ENCODE measurements at regions not wholly inside any gene's neighbourhood (a gene's known extent, or its start where the extent isn't known, plus 50 kb on each side); places are given as distances from the start of the nearest gene placed in this dataset.
"Not testable (repeated sequence)": the region's sequence is repeated elsewhere in the genome, so short reads cannot be mapped to it uniquely, and the experiment has no call there.

DNA sequence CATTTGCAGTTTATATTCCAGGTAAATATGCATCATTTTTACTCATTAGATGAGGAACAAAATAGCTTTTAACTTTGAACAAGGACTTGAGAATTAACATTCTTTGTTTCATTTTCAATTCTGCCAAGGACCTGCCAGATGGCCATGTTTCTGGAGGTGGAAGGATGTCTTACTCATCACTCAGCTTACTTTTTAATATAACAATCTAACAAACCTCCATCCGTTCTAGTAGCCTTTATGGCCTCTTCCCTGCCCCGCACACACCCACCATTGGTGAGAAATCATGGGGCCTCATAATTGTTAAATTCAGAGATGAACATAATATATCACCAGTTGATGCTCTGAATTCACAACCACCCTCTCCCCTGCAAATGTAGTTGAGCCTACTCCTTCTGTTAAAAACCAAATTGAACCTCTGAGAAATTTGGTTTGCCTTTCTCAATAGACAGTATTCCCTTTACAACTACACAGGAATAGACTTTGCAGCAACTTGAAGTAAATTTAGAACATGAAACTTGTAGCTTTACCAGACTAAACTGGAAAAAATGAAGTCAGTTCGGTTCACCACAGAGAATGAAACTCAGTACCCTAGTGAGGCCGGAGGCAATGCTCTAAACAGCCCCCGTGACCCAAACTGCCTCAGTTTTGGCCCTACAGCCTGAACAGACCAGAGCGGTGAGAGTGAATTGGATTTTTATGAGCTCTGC, 50.1 kb upstream of the ACSL4 start:
- peak overlapping the region in 3 of 21 experiments; percentile 8 to 31 (median 24) for H3K27ac ChIP-seq

DNA sequence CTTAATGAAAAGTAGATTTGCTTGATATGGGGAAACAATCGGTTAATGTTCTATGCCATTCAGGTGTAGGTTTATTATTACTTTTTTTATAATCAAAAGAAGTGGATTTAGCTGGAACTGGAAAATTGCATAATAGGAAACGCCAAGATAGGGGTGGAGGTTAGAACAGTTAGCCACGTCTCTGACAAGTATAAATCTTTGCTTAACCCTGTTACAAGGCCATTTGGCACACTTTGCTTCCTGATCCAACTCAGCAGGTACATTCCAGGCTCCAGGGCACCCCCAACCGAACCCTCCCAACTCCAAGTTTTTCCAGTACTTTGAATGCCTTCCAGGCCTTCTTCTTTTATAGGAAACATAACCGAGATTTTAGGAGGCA, 50.6 kb upstream of the ACSL4 start:
- no peak overlapping the region for H3K4me3 ChIP-seq
- peak overlapping the region in 1 of 21 experiments; percentile 31 for H3K27ac ChIP-seq

More for the DNA sequence above, 50.1 kb upstream of the ACSL4 start:
- H3K4me3 ChIP-seq: no peak overlapping the region

GRCh38 chrX:109785053-109785452, 52.0 kb upstream of the ACSL4 start:
- H3K4me3 ChIP-seq: no peak overlapping the region
- H3K27ac ChIP-seq: no peak overlapping the region

DNA sequence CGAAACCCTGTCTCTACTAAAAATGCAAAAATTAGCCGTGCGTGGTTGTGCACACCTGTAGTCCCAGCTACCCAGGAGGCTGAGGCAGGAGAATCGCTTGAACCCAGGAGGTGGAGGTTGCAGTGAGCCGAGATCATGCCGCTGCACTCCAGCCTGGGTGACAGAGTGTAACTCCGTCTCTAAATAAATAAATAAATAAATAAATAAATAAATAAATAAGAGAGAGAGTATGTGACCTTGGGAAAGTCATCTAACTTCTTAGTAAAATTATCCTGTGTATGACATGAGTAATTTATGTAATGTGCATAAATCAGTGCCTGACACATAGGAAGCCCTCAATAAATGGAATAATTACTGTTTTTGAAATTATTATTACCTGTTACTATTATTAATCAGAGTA, 57.5 kb upstream of the ACSL4 start:
- H3K4me3 ChIP-seq, H3K27ac ChIP-seq: not testable (repeated sequence)

DNA sequence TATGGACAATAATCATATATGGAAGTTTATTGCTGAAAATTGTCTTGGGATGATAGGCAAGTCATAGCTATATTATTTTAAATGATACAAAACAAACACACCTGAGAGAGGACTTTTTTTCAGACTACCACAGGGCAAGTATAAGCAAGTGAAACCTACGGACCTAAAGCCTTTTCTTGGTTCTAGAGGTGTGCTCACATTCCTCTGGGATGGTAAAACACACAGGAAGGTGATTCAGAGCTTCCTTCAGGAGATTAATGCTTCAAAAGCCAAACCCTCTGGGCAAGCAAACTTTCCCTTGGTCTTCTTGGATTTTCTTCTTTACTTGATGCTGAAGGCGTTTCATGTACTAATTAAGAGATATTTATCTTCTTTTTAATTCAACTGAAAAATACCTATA, 60.1 kb upstream of the ACSL4 start:
- no peak overlapping the region for H3K27ac ChIP-seq
- no peak overlapping the region for H3K4me3 ChIP-seq

DNA sequence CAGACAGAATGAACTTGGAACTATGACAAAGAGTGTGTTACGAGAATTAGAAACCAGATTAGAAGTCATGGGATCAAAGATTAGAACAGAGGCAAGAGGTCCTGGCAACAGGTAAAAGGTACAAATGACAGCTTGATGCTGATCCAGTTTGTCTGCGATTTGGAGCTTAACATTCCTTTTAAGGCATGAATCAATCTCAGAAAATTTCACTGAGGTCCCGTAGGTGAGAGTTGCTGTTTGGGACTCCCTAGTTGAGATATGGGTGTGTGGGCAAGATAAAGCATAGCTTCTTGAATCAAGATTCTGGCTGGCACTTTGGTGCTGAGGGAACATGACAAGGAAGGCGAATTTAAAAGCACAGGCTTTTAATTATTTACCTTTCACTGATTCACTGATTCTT, 62.6 kb upstream of the ACSL4 start:
- H3K27ac ChIP-seq: no peak overlapping the region
- H3K4me3 ChIP-seq: no peak overlapping the region

DNA sequence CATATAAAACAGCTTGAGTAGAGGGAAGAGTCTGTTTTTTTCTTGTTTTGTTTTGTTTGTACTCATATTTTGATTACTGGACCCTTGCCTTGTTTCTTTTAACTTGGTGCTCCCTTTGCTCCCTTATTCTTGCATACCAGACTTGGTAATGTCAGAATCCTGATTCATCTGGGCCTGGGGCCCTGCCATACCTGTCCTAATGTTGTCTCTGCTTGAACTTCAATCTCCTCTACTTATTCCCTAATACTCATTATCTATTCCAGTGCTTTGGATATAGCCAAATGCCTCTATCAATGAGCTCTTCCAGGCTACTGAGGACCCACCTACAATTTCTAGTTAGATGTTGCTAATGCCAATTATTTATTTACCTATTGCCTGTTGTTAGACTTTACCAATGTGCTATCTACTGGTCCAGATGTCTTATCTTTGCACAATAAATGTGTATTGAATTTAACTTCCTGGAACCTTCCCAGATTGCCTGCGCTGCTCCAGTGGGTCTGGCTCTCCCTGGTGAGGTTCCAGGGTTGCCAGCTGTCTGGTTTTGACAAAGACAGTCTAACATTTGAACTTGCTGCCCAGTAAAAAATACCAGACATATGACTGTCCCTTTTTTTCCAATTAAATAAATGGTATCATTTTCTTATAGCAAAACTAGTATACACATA, 64.4 kb upstream of the ACSL4 start:
- Histone ChIP-seq H3K27ac (no peak overlapping the region), H3K4me3 (no peak overlapping the region)

DNA sequence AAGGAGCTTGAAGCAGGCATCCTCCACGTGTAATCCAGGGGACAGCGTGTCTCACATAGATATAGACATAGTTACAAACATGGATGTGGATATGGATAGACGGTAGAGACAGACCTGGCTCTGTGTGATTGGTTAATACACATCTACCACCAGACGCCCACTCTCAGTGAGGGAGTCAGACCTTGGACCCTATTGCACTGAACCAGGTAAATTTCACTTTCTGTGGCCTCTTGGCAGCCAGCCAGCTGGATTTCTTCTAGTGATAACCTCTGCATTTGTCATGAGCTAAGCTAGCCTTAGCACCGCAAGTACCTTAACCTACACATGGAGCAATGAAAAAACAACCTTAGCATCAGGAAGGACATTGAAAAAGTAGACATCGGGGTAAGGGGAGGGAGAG, 79.2 kb upstream of the ACSL4 start:
- Histone ChIP-seq H3K27ac (no peak overlapping the region), H3K4me3 (no peak overlapping the region)

DNA sequence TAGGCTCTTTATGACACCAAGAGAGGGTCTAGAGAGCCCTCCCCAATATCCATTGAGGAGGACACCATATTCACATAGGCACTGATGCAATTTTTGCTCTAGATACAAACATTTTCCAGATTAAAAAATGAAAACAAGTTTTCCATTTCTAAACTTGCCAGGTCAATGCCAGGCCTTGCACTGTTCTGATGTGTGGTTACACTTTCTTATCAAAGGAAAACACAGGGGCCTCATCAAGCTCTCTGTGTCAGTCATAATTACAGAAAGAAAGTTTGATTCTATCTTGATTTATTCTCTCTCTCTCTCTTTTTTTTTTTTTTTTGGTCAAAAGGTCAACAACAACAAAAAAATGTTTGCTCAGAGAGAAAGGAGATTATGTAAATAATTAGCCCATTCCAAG, 80.2 kb upstream of the ACSL4 start:
- H3K27ac ChIP-seq: no peak overlapping the region
- no peak overlapping the region for H3K4me3 ChIP-seq

DNA sequence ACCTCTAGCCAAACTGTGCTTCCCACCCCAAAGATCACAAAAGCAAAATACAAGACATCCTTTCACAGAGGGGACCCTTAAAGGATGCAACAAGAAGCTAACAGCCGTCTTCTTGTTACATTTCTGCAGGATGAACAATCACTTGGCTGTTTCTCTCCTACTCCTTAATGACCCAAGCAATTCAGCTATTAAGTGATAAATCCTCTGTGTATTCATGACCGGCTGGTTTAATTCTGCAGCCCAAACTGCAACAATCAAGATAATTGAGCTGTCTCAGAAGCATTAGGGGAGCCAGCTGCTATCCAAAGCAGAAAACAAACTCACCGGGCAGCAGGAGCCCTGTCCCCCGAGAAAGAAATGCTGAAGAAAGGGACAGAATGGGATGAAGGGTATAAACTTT, 85.9 kb upstream of the ACSL4 start:
- Histone ChIP-seq H3K27ac (no peak overlapping the region), H3K4me3 (no peak overlapping the region)

- no peak overlapping the region for H3K27ac ChIP-seq
- no peak overlapping the region for H3K4me3 ChIP-seq
Measured at GRCh38 chrX:109822861-109823260, 89.8 kb upstream of the ACSL4 start.

- Histone ChIP-seq H3K27ac (no peak overlapping the region), H3K4me3 (no peak overlapping the region)
Measured at GRCh38 chrX:109826954-109827708, 94.1 kb upstream of the ACSL4 start.

DNA sequence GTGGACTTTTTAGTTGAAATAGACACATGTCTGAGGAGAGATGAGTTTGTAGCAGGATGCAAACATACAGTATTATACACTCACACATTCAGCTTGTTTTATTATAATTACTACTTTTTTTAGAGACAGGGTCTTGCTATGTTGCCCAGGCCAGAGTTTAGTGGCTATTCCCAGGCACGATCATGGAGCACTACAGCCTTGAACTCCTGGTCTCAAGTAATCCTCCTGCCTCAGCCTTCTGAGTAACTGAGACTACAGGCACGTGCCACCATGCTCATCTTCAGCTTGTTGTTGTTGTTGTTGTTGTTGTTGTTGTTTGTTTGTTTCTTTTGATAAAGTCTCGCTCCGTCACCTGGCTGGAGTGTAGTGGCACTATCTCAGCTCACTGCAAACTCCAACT, 94.7 kb upstream of the ACSL4 start:
- Histone ChIP-seq H3K4me3 (no peak overlapping the region), H3K27ac (no peak overlapping the region)

GRCh38 chrX:109830157-109830703, 97.2 kb upstream of the ACSL4 start:
- H3K27ac ChIP-seq: no peak overlapping the region

DNA sequence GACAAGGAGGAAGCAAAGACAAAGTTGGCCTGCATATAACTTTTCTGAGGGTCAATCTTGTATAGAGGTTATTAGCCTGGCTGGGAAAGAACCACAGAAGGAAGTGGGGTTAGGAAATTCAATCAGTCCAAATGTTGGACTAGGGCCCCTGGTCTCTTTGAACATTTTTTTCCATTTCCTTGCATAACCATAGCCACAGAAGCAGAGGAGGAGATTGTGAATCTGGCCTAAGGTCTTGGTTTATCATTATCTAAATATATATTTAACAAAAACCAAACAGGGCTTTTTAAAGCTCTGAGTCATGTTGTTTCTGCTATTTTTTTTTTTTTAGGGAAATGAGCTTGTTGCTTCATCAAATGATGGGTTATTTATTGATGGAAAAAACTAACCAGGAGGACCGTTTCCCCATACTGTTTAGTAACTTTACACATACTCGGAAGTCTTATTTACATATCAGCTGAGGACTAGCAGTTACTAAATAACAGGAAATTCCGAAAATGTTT, 97.7 kb upstream of the ACSL4 start:
- H3K4me3 ChIP-seq: no peak overlapping the region
- no peak overlapping the region for H3K27ac ChIP-seq

More at GRCh38 chrX:109830157-109830703, 97.2 kb upstream of the ACSL4 start:
- H3K4me3 ChIP-seq: no peak overlapping the region

DNA sequence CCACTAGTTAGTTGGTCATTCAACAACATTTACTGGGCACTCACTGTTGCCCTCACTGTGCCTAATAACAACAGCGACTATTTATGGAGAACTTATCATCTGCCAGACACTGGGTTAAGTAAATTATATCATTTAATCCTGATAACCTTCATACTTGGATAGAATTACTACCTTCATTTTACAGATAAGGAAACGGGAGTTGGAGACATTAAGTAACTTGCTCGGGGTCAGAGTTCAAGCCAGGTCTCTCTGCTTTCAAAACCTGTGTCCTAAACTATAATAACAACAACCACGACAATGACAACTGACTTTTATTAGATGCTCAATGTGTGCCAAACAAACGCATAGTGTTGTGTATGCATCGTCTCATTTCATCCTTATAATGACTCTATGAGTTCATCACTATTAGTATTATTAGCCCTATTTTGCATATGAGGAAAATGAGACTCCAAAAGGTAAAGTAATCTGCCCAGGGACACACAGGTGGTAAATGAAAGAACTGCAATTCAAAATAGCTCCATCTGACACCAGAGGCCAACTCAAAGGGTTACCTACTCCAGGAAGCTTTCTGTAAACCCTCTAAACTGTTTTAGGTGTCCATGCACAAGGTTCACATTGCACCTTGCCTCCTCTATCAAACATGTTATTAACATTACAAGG, 98.4 kb upstream of the ACSL4 start:
- Histone ChIP-seq H3K27ac (no peak overlapping the region), H3K4me3 (no peak overlapping the region)

- Histone ChIP-seq H3K4me3 (no peak overlapping the region), H3K27ac (peak overlapping the region in 17 of 21 experiments; percentile 1 to 79 (median 50))
Measured at GRCh38 chrX:109839694-109840567, 106.9 kb upstream of the ACSL4 start.

GRCh38 chrX:109840585-109840984, 107.5 kb upstream of the ACSL4 start:
- no peak overlapping the region for H3K4me3 ChIP-seq
- peak overlapping the region in 17 of 21 experiments; percentile 1 to 79 (median 50) for H3K27ac ChIP-seq

GRCh38 chrX:109841257-109841656, 108.2 kb upstream of the ACSL4 start:
- no peak overlapping the region for H3K4me3 ChIP-seq

More at GRCh38 chrX:109841257-109841656, 108.2 kb upstream of the ACSL4 start:
- H3K27ac ChIP-seq: peak overlapping the region in 4 of 21 experiments; percentile 37 to 79 (median 57)
